Osteoblast (primary cell): ENCODE measurements at regions not wholly inside any gene's neighbourhood (a gene's known extent, or its start where the extent isn't known, plus 50 kb on each side); places are given as distances from the start of the nearest gene placed in this dataset.

ENCODE experiments used
- DNase-seq: peaks from one replicate; pipeline ENCODE4 v3.0.0; 2011; ENCODE audit warnings: low spot score, mixed read lengths; ENCODE audit not compliant: insufficient read length; ENCODE audit errors: missing footprints
- H2AFZ ChIP-seq: 2 replicates; pipeline ENCODE4 v1.6.0; 2011; ENCODE audit warnings: mild to moderate bottlenecking, low read length
- H3K27ac ChIP-seq: 2 replicates; pipeline ENCODE4 v1.5.1; 2011; ENCODE audit warnings: mild to moderate bottlenecking, low read depth, low read length, moderate library complexity
- H3K27me3 ChIP-seq: 2 replicates; pipeline ENCODE4 v1.6.0; 2012; ENCODE audit warnings: mild to moderate bottlenecking, control low read depth, inconsistent platforms, low read length, moderate library complexity; ENCODE audit not compliant: insufficient read depth
- H3K36me3 ChIP-seq: 2 replicates; pipeline ENCODE4 v1.5.1; 2011; ENCODE audit warnings: mild to moderate bottlenecking, low read length, control low read depth, moderate library complexity; ENCODE audit not compliant: insufficient read depth
- H3K4me1 ChIP-seq: 2 replicates; pipeline ENCODE4 v1.5.1; 2011; ENCODE audit warnings: mild to moderate bottlenecking, low read length, control low read depth, moderate library complexity; ENCODE audit not compliant: insufficient read depth
- H3K4me2 ChIP-seq: 2 replicates; pipeline ENCODE4 v1.6.0; 2011; ENCODE audit warnings: mild to moderate bottlenecking, low read length; ENCODE audit not compliant: insufficient read depth
- H3K4me3 ChIP-seq: fragments of 200-600 bp; sonication (generic); 3 replicates; pipeline ENCODE4 v1.5.1; 2012; ENCODE audit warnings: mild to moderate bottlenecking, low read length, inconsistent platforms; ENCODE audit not compliant: insufficient read depth
- H3K79me2 ChIP-seq: 2 replicates; pipeline ENCODE4 v1.6.0; 2012; ENCODE audit warnings: mild to moderate bottlenecking, low read length, control low read depth, inconsistent platforms; ENCODE audit not compliant: insufficient read depth
- H3K9me3 ChIP-seq: 2 replicates; pipeline ENCODE4 v1.5.1; 2011; ENCODE audit warnings: low read depth, low read length, control low read depth
- H4K20me1 ChIP-seq: 2 replicates; pipeline ENCODE4 v1.6.0; 2012; ENCODE audit warnings: mild to moderate bottlenecking, low read length, control low read depth; ENCODE audit not compliant: insufficient read depth
- CTCF ChIP-seq: IDR thresholded peaks from 2 replicates; pipeline ENCODE4 v1.5.1; 2011; ENCODE audit warnings: mild to moderate bottlenecking, low read depth, low read length, moderate library complexity; ENCODE audit errors: extremely low read depth

DNA sequence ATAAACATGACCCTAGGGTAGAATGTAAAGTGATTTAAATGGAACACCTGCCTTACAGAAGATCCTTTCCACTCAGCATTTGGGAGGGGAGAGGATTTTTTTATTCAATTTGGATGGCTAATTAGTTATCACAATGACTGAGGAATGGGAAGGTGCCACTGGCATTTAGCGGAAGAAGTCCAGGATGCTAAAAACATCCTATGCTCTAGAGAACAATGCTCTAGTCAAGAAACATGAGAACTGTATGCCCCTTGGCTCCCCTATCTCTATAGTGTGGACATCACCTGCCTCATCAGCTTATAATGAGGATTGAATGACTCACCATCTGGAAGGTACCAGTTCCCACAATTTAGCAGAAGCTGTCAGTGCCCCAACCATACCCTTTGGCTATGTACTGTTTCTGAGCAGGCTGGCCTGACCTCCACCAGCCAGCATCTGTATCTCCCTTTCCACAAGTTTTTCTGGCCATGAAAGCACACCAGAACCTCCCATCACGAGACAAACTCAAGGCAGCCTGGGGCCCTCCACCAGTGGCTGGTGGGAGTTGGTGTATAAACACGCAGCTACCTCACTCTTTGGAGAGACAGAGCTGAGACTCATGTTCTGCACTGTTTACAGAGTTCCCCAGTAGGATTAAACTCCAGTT lies 109.7 kb upstream of the VASH1 start:
- no peak overlapping the region for H2AFZ ChIP-seq
- no peaks in the 10 kb centered on the region for H3K4me1 ChIP-seq
- peaks cover 3% of the 10 kb centered on the region for H3K27me3 ChIP-seq
- no peak overlapping the region for H3K4me2 ChIP-seq
- no peaks in the 10 kb centered on the region for H3K36me3 ChIP-seq
- no peak for TF ChIP-seq CTCF
- no peak for DNase-seq
- H3K9me3 ChIP-seq = no peaks in the 10 kb centered on the region
- no peak overlapping the region for H3K27ac ChIP-seq
- H3K79me2 ChIP-seq = no peaks in the 10 kb centered on the region
- no peak overlapping the region for H3K4me3 ChIP-seq
- H4K20me1 ChIP-seq = no peaks in the 10 kb centered on the region

GRCh38 chr14:76653875-76654572 lies 107.2 kb upstream of the VASH1 start:
- no peak for DNase-seq
- H3K9me3 ChIP-seq = peaks cover 3% of the 10 kb centered on the region
- H2AFZ ChIP-seq = no peak overlapping the region
- no peak overlapping the region for H3K4me3 ChIP-seq
- H3K79me2 ChIP-seq = no peaks in the 10 kb centered on the region
- TF ChIP-seq CTCF = no peak
- H3K4me1 ChIP-seq = no peaks in the 10 kb centered on the region
- peaks cover 3% of the 10 kb centered on the region for H3K27me3 ChIP-seq
- H3K27ac ChIP-seq = no peak overlapping the region
- H4K20me1 ChIP-seq = no peaks in the 10 kb centered on the region
- no peaks in the 10 kb centered on the region for H3K36me3 ChIP-seq
- no peak overlapping the region for H3K4me2 ChIP-seq

DNA sequence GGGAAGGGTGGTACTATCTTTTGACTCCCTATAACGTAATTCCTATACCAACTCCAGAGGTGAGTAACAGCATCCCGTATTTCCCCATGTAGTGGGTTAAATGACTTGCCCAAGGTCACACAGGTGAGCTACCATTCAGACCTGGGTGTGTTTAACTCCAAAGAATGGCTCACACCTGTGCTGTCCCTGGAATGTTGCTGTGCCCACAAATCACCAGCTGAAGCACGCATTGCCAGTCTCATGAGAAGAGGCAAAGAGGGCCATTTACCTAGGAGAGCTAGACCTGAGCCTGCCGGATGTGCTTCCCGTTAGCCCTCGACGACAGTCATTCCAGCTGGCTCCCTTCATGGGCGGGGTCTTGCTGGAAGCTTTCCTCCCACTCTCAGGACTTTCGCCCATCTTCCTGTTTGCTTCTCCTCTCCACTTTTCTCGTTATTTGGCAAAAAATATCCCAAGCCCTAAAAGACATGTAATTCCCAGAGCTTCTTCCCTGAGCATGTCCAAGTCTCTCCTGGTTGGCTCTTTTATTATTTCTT lies 106.6 kb upstream of the VASH1 start:
- no peak for DNase-seq
- TF ChIP-seq CTCF = no peak
- Histone ChIP-seq H4K20me1 (no peaks in the 10 kb centered on the region), H3K79me2 (no peaks in the 10 kb centered on the region), H3K27me3 (peaks cover 3% of the 10 kb centered on the region), H3K9me3 (peaks cover 3% of the 10 kb centered on the region), H3K4me1 (no peaks in the 10 kb centered on the region), H3K4me2 (no peak overlapping the region), H3K27ac (no peak overlapping the region), H3K4me3 (no peak overlapping the region), H3K36me3 (no peaks in the 10 kb centered on the region), H2AFZ (no peak overlapping the region)

GRCh38 chr14:76655331-76655730 lies 105.9 kb upstream of the VASH1 start:
- Histone ChIP-seq H3K79me2 (no peaks in the 10 kb centered on the region), H3K4me3 (no peak overlapping the region), H4K20me1 (no peaks in the 10 kb centered on the region), H3K9me3 (peaks cover 3% of the 10 kb centered on the region), H3K27me3 (peaks cover 3% of the 10 kb centered on the region), H3K27ac (no peak overlapping the region), H3K4me2 (no peak overlapping the region), H3K36me3 (no peaks in the 10 kb centered on the region), H3K4me1 (no peaks in the 10 kb centered on the region), H2AFZ (no peak overlapping the region)
- no peak for TF ChIP-seq CTCF
- DNase-seq = no peak
